GM23248 (cell line): ENCODE measurements at regions not wholly inside any gene's neighbourhood (a gene's known extent, or its start where the extent isn't known, plus 50 kb on each side); places are given as distances from the start of the nearest gene placed in this dataset.

Experiments
- EZH2 ChIP-seq: fragments of 200-600 bp; sonication (generic); IDR thresholded peaks from 2 replicates; pipeline ENCODE4 v1.6.1; 2018; ENCODE audit warnings: antibody characterized with exemption, mild to moderate bottlenecking; ENCODE audit not compliant: insufficient read depth, poor library complexity, severe bottlenecking
- EZH2phosphoT487 ChIP-seq: fragments of 200-600 bp; sonication (generic); IDR thresholded peaks from 2 replicates; pipeline ENCODE4 v1.6.1; 2018; ENCODE audit warnings: antibody characterized with exemption, moderate library complexity, mild to moderate bottlenecking, low read depth; ENCODE audit not compliant: insufficient read depth

DNA sequence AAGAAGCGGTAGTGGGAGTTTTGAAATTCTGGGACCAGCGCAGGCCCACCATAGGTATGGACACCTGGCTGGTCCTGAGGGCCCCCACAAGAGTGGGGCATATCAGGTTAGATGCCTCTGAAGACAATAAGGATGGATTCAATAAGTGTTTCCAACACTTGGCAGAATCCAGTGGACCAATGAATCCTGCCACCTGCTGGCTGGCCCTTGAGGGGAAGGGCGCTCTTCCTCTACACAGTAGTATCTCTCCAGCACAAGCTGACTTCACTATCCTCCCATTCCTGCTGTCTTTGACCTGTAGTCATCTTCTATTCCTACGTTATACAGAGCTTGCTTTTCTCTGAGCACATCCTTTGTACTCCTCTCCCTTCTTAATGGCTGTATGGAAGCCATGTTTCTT is 199.7 kb upstream of the TSHZ3 start:
- TF ChIP-seq EZH2phosphoT487: no peak
- no peak for TF ChIP-seq EZH2
